Choroid plexus epithelial cell (primary cell): ENCODE measurements at regions not wholly inside any gene's neighbourhood (a gene's known extent, or its start where the extent isn't known, plus 50 kb on each side); places are given as distances from the start of the nearest gene placed in this dataset.

Experiments
- DNase-seq: peaks from one replicate; pipeline ENCODE4 v3.0.0-alpha.2; 2010; ENCODE audit warnings: low read depth
- H3K4me3 ChIP-seq: 2 replicates; pipeline ENCODE4 v1.5.1; 2011; ENCODE audit warnings: low read depth, mild to moderate bottlenecking, control low read depth, low read length, moderate library complexity
- CTCF ChIP-seq: conservative IDR thresholded peaks from 2 replicates; pipeline ENCODE4 v1.5.1; 2011; ENCODE audit warnings: low read depth, mild to moderate bottlenecking, control low read depth, inconsistent platforms, low read length, moderate library complexity

GRCh38 chr3:112744106-112744505 lies 102.6 kb downstream of the CD200R1L start:
- H3K4me3 ChIP-seq: no peak overlapping the region
- no peak for TF ChIP-seq CTCF
- DNase-seq: no peak

GRCh38 chr3:112742934-112743333 lies 102.0 kb upstream of the CCDC80 start:
- no peak for TF ChIP-seq CTCF
- no peak overlapping the region for H3K4me3 ChIP-seq
- no peak for DNase-seq

- H3K4me3 ChIP-seq: no peak overlapping the region
- TF ChIP-seq CTCF: no peak
- DNase-seq: no peak
Measured at GRCh38 chr3:112741983-112742382, 101.0 kb upstream of the CCDC80 start.

GRCh38 chr3:112740835-112741234 lies 99.9 kb upstream of the CCDC80 start:
- H3K4me3 ChIP-seq: no peak overlapping the region
- no peak for DNase-seq
- no peak for TF ChIP-seq CTCF

GRCh38 chr3:112739252-112739965 lies 98.5 kb upstream of the CCDC80 start:
- peak; percentile 9 for TF ChIP-seq CTCF
- peak; percentile 52 for DNase-seq
- H3K4me3 ChIP-seq: no peak overlapping the region

- no peak overlapping the region for H3K4me3 ChIP-seq
- peak; percentile 50 for DNase-seq
- no peak for TF ChIP-seq CTCF
Measured at GRCh38 chr3:112738366-112738765, 97.4 kb upstream of the CCDC80 start.
